GM12864 (cell line): ENCODE measurements at regions not wholly inside any gene's neighbourhood (a gene's known extent, or its start where the extent isn't known, plus 50 kb on each side); places are given as distances from the start of the nearest gene placed in this dataset.

Source experiments
- DNase-seq: peaks from one replicate; pipeline ENCODE4 v3.0.0-alpha.2; 2011; ENCODE audit warnings: low read depth
- H3K4me3 ChIP-seq: 2 replicates; pipeline ENCODE4 v1.5.1; 2011; ENCODE audit warnings: mild to moderate bottlenecking, low read depth, low read length, control low read depth
- CTCF ChIP-seq: IDR thresholded peaks from 2 replicates; pipeline ENCODE4 v1.5.1; 2011; ENCODE audit warnings: low read depth, mild to moderate bottlenecking, moderate library complexity, low read length, control low read depth, inconsistent platforms; ENCODE audit errors: missing control alignments

DNA sequence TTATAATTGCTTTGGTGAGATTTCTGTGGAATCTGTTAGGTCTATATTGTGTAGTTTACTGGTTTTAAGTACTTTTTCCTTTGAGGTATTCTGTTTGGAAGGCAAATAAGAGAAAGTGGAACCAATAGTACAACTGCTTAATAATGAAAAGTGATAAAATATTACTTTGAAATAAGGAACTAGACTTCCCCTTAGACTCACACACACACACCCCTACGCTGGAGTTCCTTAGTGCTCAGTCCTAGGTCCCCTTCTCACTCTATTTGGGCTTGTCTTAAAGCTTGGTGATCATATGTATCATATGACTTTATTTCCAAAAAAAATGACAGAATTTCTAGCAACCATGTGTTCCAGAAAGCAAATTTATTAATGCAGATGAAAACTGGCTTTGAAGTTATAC lies 494.0 kb upstream of the TGFBR2 start:
- TF ChIP-seq CTCF: peak; percentile 4
- no peak for DNase-seq
- no peak overlapping the region for H3K4me3 ChIP-seq

DNA sequence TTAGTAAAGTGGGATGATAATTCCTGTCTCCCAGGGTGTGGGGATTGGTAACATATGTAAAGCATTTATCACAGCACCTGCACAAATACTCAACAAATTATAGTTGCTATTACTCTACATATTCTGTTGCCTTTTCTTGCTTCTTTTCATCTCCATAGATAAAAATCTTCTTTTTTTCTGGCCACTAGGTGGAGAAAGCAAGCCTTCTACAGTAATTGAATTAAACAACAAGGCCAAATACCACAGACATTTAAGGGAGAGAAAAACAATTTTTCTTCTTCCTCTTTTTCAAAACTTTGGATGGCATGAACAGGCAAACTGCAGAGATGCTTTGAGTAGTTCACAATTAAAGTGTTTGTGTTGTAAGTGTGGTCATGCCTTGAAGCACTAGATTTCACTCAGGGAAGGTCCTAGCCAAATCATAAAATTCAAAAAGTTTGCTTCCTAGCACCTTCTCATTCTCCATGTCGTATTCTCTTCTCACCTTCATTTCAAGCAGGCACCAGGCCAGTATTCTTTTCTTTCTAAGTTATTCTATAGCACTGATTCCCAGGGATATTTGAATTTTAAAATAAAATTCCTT lies 493.4 kb upstream of the TGFBR2 start:
- no peak for DNase-seq
- TF ChIP-seq CTCF: peak; percentile 35
- no peak overlapping the region for H3K4me3 ChIP-seq

DNA sequence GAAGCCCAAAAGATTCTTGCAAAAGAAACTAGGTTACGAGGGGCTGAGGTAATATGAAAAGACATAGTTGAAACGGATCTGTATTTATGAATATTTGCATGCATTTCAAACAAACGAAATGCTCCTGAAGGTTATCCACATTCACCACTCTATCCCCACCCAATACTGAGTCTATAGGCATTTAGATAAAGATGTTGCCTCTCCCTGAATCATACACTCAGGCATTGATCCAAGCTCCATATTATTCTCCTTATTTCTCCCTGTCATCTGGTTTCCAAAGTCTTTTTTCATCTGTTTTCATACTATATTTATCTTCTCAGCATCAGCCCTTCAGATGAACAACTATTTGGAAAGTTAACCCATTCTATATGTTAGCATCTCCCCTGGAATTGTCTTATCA lies 492.5 kb upstream of the TGFBR2 start:
- H3K4me3 ChIP-seq: no peak overlapping the region
- no peak for DNase-seq
- no peak for TF ChIP-seq CTCF

GRCh38 chr3:30114918-30115317 lies 491.5 kb upstream of the TGFBR2 start:
- DNase-seq: no peak
- TF ChIP-seq CTCF: no peak

DNA sequence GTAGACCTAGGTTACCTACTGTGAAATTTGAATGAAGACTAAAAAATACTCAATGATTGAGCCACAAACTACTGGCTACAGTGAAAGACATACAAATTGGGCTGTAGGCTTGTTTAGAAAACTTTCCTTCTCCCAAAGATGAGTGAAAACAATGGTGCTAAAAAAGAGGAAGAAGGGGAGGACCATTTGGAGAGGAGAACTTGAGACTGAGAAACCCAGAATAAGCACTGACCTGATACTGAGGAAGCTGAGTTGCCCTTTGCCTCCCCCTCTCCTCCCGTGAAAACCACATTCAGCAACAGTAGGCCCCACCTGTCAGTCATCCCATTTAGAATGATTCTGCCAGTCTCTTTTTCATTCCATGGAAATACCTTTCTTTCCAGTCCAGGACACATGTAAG lies 484.0 kb upstream of the TGFBR2 start:
- H3K4me3 ChIP-seq: no peak overlapping the region
- DNase-seq: no peak
- no peak for TF ChIP-seq CTCF

More at GRCh38 chr3:30114918-30115317, 491.5 kb upstream of the TGFBR2 start:
- no peak overlapping the region for H3K4me3 ChIP-seq

GRCh38 chr3:30123224-30123623 lies 483.2 kb upstream of the TGFBR2 start:
- no peak overlapping the region for H3K4me3 ChIP-seq
- DNase-seq: no peak
- TF ChIP-seq CTCF: no peak

GRCh38 chr3:30123755-30124154 lies 482.6 kb upstream of the TGFBR2 start:
- TF ChIP-seq CTCF: no peak
- no peak for DNase-seq
- H3K4me3 ChIP-seq: no peak overlapping the region
